Thoracic aorta (tissue), 2 donors: ENCODE measurements at regions not wholly inside any gene's neighbourhood (a gene's known extent, or its start where the extent isn't known, plus 50 kb on each side); places are given as distances from the start of the nearest gene placed in this dataset.

ENCODE experiments used
- ATAC-seq: fragments of 150-250 bp; one replicate; pipeline ENCODE4 v1.8.0; 2017; ENCODE audit warnings: low read depth; ENCODE audit not compliant: insufficient number of reproducible peaks, low FRiP score
- DNase-seq: peaks from one replicate; pipeline ENCODE4 v3.0.0-alpha.2; 2020; ENCODE audit warnings: low spot score
- H3K27ac ChIP-seq, 2 donors: fragments of 200-600 bp; sonication (generic); 1 replicate in 1 of 2; 2 replicates in 1 of 2; pipeline ENCODE4 v1.5.1; 2016; ENCODE audit warnings: mild to moderate bottlenecking in 2 of 2, moderate library complexity in 2 of 2
- H3K27me3 ChIP-seq: fragments of 200-600 bp; sonication (generic); replicated peaks from 2 replicates; pipeline ENCODE4 v1.6.0; 2016; ENCODE audit warnings: mild to moderate bottlenecking; ENCODE audit not compliant: insufficient read depth
- H3K36me3 ChIP-seq: fragments of 200-600 bp; sonication (generic); one replicate; pipeline ENCODE4 v1.5.1; 2016
- H3K4me1 ChIP-seq, 2 donors: fragments of 200-600 bp; sonication (generic); 1 replicate in 1 of 2; 2 replicates in 1 of 2; pipeline versions ENCODE4 v1.5.1 to v1.6.0; 2016; ENCODE audit warnings: low read depth in 2 of 2, mild to moderate bottlenecking in 1 of 2; ENCODE audit not compliant: control insufficient read depth in 1 of 2
- H3K4me3 ChIP-seq: fragments of 200-600 bp; sonication (generic); 2 replicates; pipeline ENCODE4 v1.5.1; 2016; ENCODE audit warnings: mild to moderate bottlenecking
- H3K9me3 ChIP-seq: fragments of 200-600 bp; sonication (generic); 2 replicates; pipeline ENCODE4 v1.5.1; 2016
- CTCF ChIP-seq: fragments of 200-600 bp; sonication (generic); IDR thresholded peaks from one replicate; pipeline ENCODE4 v1.5.1; 2019; ENCODE audit warnings: antibody characterized with exemption

DNA sequence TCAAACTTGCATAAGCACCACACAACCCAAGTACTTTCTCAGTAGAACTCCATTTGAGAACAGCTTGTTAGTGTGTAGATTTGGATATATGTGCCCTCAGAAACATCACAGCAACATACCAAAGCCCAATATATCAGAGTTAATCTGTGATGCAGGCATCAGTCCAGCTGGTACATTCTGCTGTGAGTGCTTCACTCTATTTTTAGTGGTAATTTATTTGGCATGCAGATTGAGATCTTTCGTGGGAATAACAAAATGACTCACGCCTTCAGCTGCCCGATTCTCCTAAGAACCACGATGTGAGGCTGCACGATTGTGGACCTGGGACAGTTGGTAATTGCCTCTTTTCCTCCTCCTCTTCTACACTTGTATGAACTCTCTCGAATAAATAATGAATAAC, 730.7 kb downstream of the SQOR start:
- Histone ChIP-seq H3K9me3 (no peaks in the 10 kb centered on the region), H3K4me1 (peaks cover 14 to 15% of the 10 kb centered on the region in 2 donors), H3K36me3 (no peaks in the 10 kb centered on the region), H3K4me3 (peak overlapping the region; percentile 66), H3K27ac (peak overlapping the region; percentile 30 to 83), H3K27me3 (no peaks in the 10 kb centered on the region)
- no peak for TF ChIP-seq CTCF
- peak; percentile 91 for ATAC-seq
- DNase-seq = peak; percentile 13

DNA sequence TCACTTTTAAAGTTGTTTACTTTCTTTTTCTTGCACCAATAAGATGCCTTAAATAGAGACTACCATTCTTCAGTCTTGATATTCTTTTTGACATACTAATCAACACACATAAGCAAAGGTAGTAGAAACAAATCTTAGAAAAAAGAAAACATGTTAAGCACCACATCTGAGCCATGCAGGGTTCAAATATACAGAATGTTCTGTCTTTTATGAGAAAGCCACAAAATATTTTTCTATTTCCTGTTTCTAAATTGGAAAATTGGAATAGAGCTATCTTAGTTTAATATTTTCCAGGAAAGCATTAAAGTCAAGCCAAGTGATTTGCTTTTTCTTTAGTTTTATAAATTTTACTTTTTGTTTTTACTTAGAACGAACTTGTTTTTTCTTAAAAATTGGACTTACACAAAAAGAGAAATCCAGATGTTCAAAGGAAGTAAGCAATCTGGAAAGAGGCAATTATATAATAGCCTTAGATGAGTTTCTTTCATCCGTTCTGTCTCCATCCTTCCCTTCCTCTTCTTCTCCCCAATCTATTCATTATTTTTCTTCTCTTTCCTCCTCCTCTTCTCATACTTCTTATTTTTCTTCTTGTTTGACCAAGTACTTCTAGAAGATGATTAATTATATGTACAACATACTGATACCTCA, 731.7 kb downstream of the SQOR start:
- DNase-seq = no peak
- no peak for TF ChIP-seq CTCF
- Histone ChIP-seq H3K36me3 (no peaks in the 10 kb centered on the region), H3K4me3 (peak overlapping the region; percentile 66), H3K9me3 (peaks cover 6% of the 10 kb centered on the region), H3K27me3 (no peaks in the 10 kb centered on the region), H3K4me1 (peaks cover 14 to 15% of the 10 kb centered on the region in 2 donors), H3K27ac (peak overlapping the region; percentile 68 to 83)
- no peak for ATAC-seq

GRCh38 chr15:46383978-46384377, 749.1 kb downstream of the SQOR start:
- no peak for TF ChIP-seq CTCF
- DNase-seq (no peak), ATAC-seq (no peak)

GRCh38 chr15:46386356-46386755, 751.5 kb downstream of the SQOR start:
- Histone ChIP-seq H3K4me1 (peaks cover 0 to 5% of the 10 kb centered on the region in 2 donors), H3K4me3 (no peak overlapping the region), H3K27ac (no peak overlapping the region), H3K9me3 (no peaks in the 10 kb centered on the region), H3K36me3 (no peaks in the 10 kb centered on the region), H3K27me3 (no peaks in the 10 kb centered on the region)
- ATAC-seq (no peak), DNase-seq (no peak)
- TF ChIP-seq CTCF = no peak

More at GRCh38 chr15:46383978-46384377, 749.1 kb downstream of the SQOR start:
- H3K9me3 ChIP-seq = no peaks in the 10 kb centered on the region
- H3K4me1 ChIP-seq = no peaks in the 10 kb centered on the region
- no peaks in the 10 kb centered on the region for H3K27me3 ChIP-seq
- H3K4me3 ChIP-seq = no peak overlapping the region
- no peaks in the 10 kb centered on the region for H3K36me3 ChIP-seq
- no peak overlapping the region for H3K27ac ChIP-seq

DNA sequence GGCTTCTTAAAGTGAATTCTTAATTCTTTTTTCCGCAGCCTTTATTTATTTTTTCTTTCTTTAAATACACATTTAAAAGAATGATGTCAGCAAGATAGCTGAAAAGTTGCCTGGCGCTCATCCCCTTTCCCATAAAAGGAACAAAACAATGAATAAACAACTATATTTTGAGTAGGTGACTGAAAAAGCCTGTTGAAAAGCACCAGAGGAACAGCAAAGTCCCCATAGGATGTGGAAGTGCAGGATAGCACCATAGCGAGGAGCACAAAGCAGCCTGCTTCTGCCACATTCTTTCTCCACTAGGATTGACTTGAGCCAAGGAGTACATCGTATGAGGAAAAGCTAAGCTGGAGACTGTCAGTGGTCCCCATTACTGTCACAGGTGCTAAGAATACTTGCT, 754.9 kb downstream of the SQOR start:
- H3K4me1 ChIP-seq = peaks cover 0 to 5% of the 10 kb centered on the region in 2 donors
- no peak for TF ChIP-seq CTCF
- no peaks in the 10 kb centered on the region for H3K9me3 ChIP-seq
- H3K27ac ChIP-seq = no peak overlapping the region
- no peak overlapping the region for H3K4me3 ChIP-seq
- DNase-seq (no peak), ATAC-seq (no peak)
- H3K36me3 ChIP-seq = no peaks in the 10 kb centered on the region
- H3K27me3 ChIP-seq = no peaks in the 10 kb centered on the region
